Inflammatory macrophage treated with lipopolysaccharide for 4 hours (primary cell): ENCODE measurements at regions not wholly inside any gene's neighbourhood (a gene's known extent, or its start where the extent isn't known, plus 50 kb on each side); places are given as distances from the start of the nearest gene placed in this dataset.

Source experiments
- DNase-seq: peaks from one replicate; pipeline ENCODE4 v3.0.0-alpha.2; 2020

- no peak for DNase-seq
Measured at GRCh38 chr9:105861972-105862371, 167.6 kb downstream of the TMEM38B start.

- no peak for DNase-seq
Measured at GRCh38 chr9:105864248-105864898, 170.0 kb downstream of the TMEM38B start.

GRCh38 chr9:105865285-105865684 is 170.9 kb downstream of the TMEM38B start:
- DNase-seq, result no peak

- no peak for DNase-seq
Measured at GRCh38 chr9:105871540-105871939, 177.2 kb downstream of the TMEM38B start.

GRCh38 chr9:105873801-105874200 is 179.5 kb downstream of the TMEM38B start:
- DNase-seq, result no peak

- no peak for DNase-seq
Measured at GRCh38 chr9:105877721-105878120, 183.4 kb downstream of the TMEM38B start.

- no peak for DNase-seq
Measured at GRCh38 chr9:105879181-105879580, 184.8 kb downstream of the TMEM38B start.

GRCh38 chr9:105880517-105880916 is 186.2 kb downstream of the TMEM38B start:
- DNase-seq, result no peak

GRCh38 chr9:105881021-105881420 is 186.7 kb downstream of the TMEM38B start:
- no peak for DNase-seq

- DNase-seq, result peak; percentile 61
Measured at GRCh38 chr9:105881654-105882349, 187.5 kb downstream of the TMEM38B start.

GRCh38 chr9:105883847-105884246 is 189.5 kb downstream of the TMEM38B start:
- peak; percentile 5 for DNase-seq

- DNase-seq, result no peak
Measured at GRCh38 chr9:105884416-105884815, 190.1 kb downstream of the TMEM38B start.

- DNase-seq, result no peak
Measured at GRCh38 chr9:105886136-105886535, 191.8 kb downstream of the TMEM38B start.

- DNase-seq, result no peak
Measured at GRCh38 chr9:105887679-105888078, 193.3 kb downstream of the TMEM38B start.

GRCh38 chr9:105890046-105890822 is 195.9 kb downstream of the TMEM38B start:
- DNase-seq, result no peak

GRCh38 chr9:105900123-105900522 is 205.8 kb downstream of the TMEM38B start:
- DNase-seq, result no peak

GRCh38 chr9:105901514-105902109 is 207.3 kb downstream of the TMEM38B start:
- no peak for DNase-seq

- no peak for DNase-seq
Measured at GRCh38 chr9:105908069-105908468, 213.7 kb downstream of the TMEM38B start.

GRCh38 chr9:105911104-105911911 is 217.0 kb downstream of the TMEM38B start:
- no peak for DNase-seq

GRCh38 chr9:105912157-105912862 is 218.0 kb downstream of the TMEM38B start:
- DNase-seq, result no peak

- no peak for DNase-seq
Measured at GRCh38 chr9:105912863-105913516, 218.6 kb downstream of the TMEM38B start.
